ENCODE measurements at regions not wholly inside any gene's neighbourhood (a gene's known extent, or its start where the extent isn't known, plus 50 kb on each side); places are given as distances from the start of the nearest gene placed in this dataset.

- H3K36me3 ChIP-seq (ENCODE audit: control insufficient read depth, insufficient read depth, low read length): no peaks in the 10 kb centered on the region
- TF ChIP-seq, protein P1, sequence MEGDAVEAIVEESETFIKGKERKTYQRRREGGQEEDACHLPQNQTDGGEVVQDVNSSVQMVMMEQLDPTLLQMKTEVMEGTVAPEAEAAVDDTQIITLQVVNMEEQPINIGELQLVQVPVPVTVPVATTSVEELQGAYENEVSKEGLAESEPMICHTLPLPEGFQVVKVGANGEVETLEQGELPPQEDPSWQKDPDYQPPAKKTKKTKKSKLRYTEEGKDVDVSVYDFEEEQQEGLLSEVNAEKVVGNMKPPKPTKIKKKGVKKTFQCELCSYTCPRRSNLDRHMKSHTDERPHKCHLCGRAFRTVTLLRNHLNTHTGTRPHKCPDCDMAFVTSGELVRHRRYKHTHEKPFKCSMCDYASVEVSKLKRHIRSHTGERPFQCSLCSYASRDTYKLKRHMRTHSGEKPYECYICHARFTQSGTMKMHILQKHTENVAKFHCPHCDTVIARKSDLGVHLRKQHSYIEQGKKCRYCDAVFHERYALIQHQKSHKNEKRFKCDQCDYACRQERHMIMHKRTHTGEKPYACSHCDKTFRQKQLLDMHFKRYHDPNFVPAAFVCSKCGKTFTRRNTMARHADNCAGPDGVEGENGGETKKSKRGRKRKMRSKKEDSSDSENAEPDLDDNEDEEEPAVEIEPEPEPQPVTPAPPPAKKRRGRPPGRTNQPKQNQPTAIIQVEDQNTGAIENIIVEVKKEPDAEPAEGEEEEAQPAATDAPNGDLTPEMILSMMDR (IDR thresholded peaks at IDR 0.05; ENCODE audit: insufficient read depth, low read length, poor library complexity, severe bottlenecking): no peak
- DNase-seq (ENCODE audit: extremely low read depth, insufficient read length): no peak
- no peaks in the 10 kb centered on the region for H3K27me3 ChIP-seq (replicated peaks; ENCODE audit: control insufficient read depth, insufficient read depth, low read length)
- no peak overlapping the region for H3K4me3 ChIP-seq (replicated peaks; ENCODE audit: low read depth, low read length)
These were observed 62.3 kb downstream of the UCHL1 start for GRCh38 chr4:41318839-41319530.

DNA sequence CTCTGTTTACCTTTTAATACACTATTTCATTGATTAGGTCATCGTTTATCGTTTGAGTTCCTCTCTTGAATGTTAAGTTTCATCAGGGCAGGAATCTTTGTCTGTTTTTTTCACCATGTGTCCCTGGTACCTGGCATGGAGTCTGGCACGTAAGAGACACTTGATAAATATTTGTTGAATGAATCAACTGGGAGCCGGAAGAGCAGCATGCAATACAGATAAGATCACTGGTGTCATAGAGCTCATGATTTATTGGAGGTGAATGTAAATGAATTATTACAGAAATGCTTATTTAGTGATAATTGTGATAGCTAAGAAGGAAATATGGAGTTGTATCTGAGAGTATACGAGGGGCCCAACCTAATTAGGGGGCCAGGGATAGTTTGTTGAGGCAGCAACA lies 62.8 kb downstream of the UCHL1 start:
- Histone ChIP-seq H3K36me3 (ENCODE audit: control insufficient read depth, insufficient read depth, low read length) (no peaks in the 10 kb centered on the region), H3K4me3 (replicated peaks; ENCODE audit: low read depth, low read length) (no peak overlapping the region), H3K27me3 (replicated peaks; ENCODE audit: control insufficient read depth, insufficient read depth, low read length) (no peaks in the 10 kb centered on the region)
- DNase-seq (ENCODE audit: extremely low read depth, insufficient read length): no peak
- TF ChIP-seq, protein P1 (IDR thresholded peaks at IDR 0.05; ENCODE audit: insufficient read depth, low read length, poor library complexity, severe bottlenecking): no peak

DNA sequence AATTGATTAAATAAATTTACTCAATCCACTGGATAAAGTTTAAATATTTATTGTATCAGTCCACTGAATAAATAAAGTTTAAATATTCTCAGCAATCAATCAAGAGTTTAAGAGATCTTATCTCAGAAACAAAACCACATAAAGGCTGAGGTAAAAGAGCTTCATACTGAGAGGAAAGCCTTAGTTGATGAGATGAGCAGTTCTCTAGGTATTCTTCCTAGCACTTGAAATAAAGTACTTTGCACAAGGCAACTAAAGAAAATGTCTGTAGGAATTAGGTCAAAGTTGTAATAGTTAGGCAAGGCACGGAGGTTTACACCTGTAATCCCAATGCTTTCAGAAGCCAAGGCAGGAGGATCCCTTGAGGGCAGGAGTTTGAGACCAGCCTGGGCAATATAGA lies 63.5 kb downstream of the UCHL1 start:
- Histone ChIP-seq H3K4me3 (replicated peaks; ENCODE audit: low read depth, low read length) (no peak overlapping the region), H3K27me3 (replicated peaks; ENCODE audit: control insufficient read depth, insufficient read depth, low read length) (no peaks in the 10 kb centered on the region), H3K36me3 (ENCODE audit: control insufficient read depth, insufficient read depth, low read length) (no peaks in the 10 kb centered on the region)
- DNase-seq (ENCODE audit: extremely low read depth, insufficient read length): no peak
- TF ChIP-seq, protein P1 (IDR thresholded peaks at IDR 0.05; ENCODE audit: insufficient read depth, low read length, poor library complexity, severe bottlenecking): no peak

GRCh38 chr4:41320786-41321185 lies 64.1 kb downstream of the UCHL1 start:
- no peak for DNase-seq (ENCODE audit: extremely low read depth, insufficient read length)
- TF ChIP-seq, protein P1 (IDR thresholded peaks at IDR 0.05; ENCODE audit: insufficient read depth, low read length, poor library complexity, severe bottlenecking): no peak
- no peaks in the 10 kb centered on the region for H3K27me3 ChIP-seq (replicated peaks; ENCODE audit: control insufficient read depth, insufficient read depth, low read length)

DNA sequence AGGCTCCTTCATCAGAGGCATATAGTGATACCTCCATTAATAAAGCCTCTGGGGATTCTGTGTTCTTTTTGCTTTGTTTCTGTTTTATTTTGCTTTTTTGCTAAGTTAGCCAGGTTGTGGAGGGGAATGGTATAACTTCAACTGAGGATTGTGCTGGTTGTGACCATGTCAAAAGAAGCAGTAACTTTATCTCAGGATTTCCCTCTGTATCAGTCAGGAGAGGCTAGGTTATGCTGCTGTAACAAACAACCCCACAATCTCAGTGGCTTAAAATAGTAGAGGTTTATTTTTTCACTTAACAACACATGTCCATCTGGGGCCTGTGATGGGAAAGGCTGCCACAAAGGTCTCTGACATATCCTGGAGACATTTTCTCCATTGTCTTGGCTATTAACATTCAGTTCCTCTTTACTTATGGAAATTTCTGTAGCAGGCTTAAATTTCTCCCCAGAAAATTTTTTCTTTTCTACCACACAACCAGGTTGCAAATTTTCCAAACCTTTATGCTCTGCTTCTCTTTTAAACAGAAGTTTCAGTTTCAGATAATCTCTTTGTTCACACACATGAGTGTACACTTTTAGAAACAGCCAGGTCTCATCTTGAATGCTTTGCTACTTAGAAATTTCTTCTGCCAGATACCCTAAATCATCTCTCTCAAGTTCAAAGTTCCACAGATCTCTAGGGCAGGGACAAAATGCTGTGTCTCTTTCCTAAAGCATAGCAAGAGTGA lies 64.7 kb downstream of the UCHL1 start:
- no peak for DNase-seq (ENCODE audit: extremely low read depth, insufficient read length)
- Histone ChIP-seq H3K4me3 (replicated peaks; ENCODE audit: low read depth, low read length) (no peak overlapping the region), H3K36me3 (ENCODE audit: control insufficient read depth, insufficient read depth, low read length) (no peaks in the 10 kb centered on the region), H3K27me3 (replicated peaks; ENCODE audit: control insufficient read depth, insufficient read depth, low read length) (no peaks in the 10 kb centered on the region)
- TF ChIP-seq, protein P1 (IDR thresholded peaks at IDR 0.05; ENCODE audit: insufficient read depth, low read length, poor library complexity, severe bottlenecking): no peak

More at GRCh38 chr4:41320786-41321185, 64.1 kb downstream of the UCHL1 start:
- no peak overlapping the region for H3K4me3 ChIP-seq (replicated peaks; ENCODE audit: low read depth, low read length)
- H3K36me3 ChIP-seq (ENCODE audit: control insufficient read depth, insufficient read depth, low read length): no peaks in the 10 kb centered on the region

All from GM06990 (cell line).